IMR-90 (cell line): ENCODE measurements at regions not wholly inside any gene's neighbourhood (a gene's known extent, or its start where the extent isn't known, plus 50 kb on each side); places are given as distances from the start of the nearest gene placed in this dataset.

Experiments
- ATAC-seq: fragments of 200-7000 bp; cut with Tn5 transposase; 2 replicates; pipeline ENCODE4 v1.9.1; 2020; ENCODE audit warnings: low read depth, mild to moderate bottlenecking, moderate library complexity
- BruUV-seq: library from RNA; stranded (reverse); fragments of 400-500 nt; replicated peaks from 2 replicates; lab custom pipeline; 2021; lab: Mats Ljungman, UMichigan
- CTCF ChIA-PET: fragments of 300-600 bp; formaldehyde crosslinking; extraction: SDS; loops from one replicate; lab custom pipeline; 2021; ENCODE audit warnings: antibody characterized with exemption; lab: Yijun Ruan, JAX
- POLR2A ChIA-PET: fragments of 300-600 bp; sonication (Branson Sonifier 250); formaldehyde crosslinking; loops from one replicate; lab custom pipeline; 2022; ENCODE audit warnings: antibody characterized with exemption; ENCODE audit not compliant: unreplicated experiment; lab: Charles Lee
- DNase-seq: peaks from one replicate; pipeline ENCODE4 v3.0.0; 2013
- H2AFZ ChIP-seq: replicated peaks from 2 replicates; pipeline ENCODE3; 2013; ENCODE audit warnings: low read length, mild to moderate bottlenecking; ENCODE audit not compliant: poor library complexity
- H2AK5ac ChIP-seq: 2 replicates; pipeline ENCODE4 v1.6.1; 2013; ENCODE audit warnings: low read depth, low read length, inconsistent platforms
- H2AK9ac ChIP-seq: replicated peaks from 2 replicates; pipeline ENCODE3; 2013; ENCODE audit warnings: mild to moderate bottlenecking, low read depth, low read length, moderate library complexity; ENCODE audit not compliant: poor library complexity
- H2BK120ac ChIP-seq: 2 replicates; pipeline ENCODE4 v1.6.1; 2013; ENCODE audit warnings: low read depth, low read length, inconsistent platforms
- H2BK15ac ChIP-seq: 3 replicates; pipeline ENCODE4 v1.6.1; 2013; ENCODE audit warnings: low read depth, low read length, inconsistent platforms
- H2BK20ac ChIP-seq: 2 replicates; pipeline ENCODE4 v1.6.1; 2013; ENCODE audit warnings: low read depth, mild to moderate bottlenecking, inconsistent platforms, low read length, moderate library complexity
- H2BK5ac ChIP-seq: 2 replicates; pipeline ENCODE4 v1.6.1; 2013; ENCODE audit warnings: mild to moderate bottlenecking, low read depth, low read length, inconsistent platforms; ENCODE audit not compliant: poor library complexity, severe bottlenecking
- H3K14ac ChIP-seq: replicated peaks from 2 replicates; pipeline ENCODE4 v1.6.1; 2013; ENCODE audit warnings: low read depth, low read length, inconsistent platforms
- H3K18ac ChIP-seq: 2 replicates; pipeline ENCODE4 v1.6.1; 2013; ENCODE audit warnings: low read depth, low read length, control low read depth
- H3K23ac ChIP-seq: 2 replicates; pipeline ENCODE4 v1.6.1; 2013; ENCODE audit warnings: low read depth, low read length, inconsistent platforms
- H3K27ac ChIP-seq: 2 replicates; pipeline ENCODE4 v1.5.1; 2013; ENCODE audit warnings: mild to moderate bottlenecking, control low read depth, low read length; ENCODE audit not compliant: insufficient read depth
- H3K27me3 ChIP-seq: 2 replicates; pipeline ENCODE4 v1.6.1; 2013; ENCODE audit warnings: low read length; ENCODE audit not compliant: control insufficient read depth, insufficient read depth
- H3K36me3 ChIP-seq: 2 replicates; pipeline ENCODE4 v1.6.1; 2013; ENCODE audit warnings: low read length, mixed read lengths; ENCODE audit not compliant: control insufficient read depth, insufficient read depth
- H3K4ac ChIP-seq: 2 replicates; pipeline ENCODE4 v1.6.1; 2013; ENCODE audit warnings: low read depth, low read length, inconsistent platforms
- H3K4me1 ChIP-seq: 2 replicates; pipeline ENCODE4 v1.6.1; 2013; ENCODE audit warnings: low read length, mixed read lengths; ENCODE audit not compliant: control insufficient read depth, insufficient read depth
- H3K4me2 ChIP-seq: 2 replicates; pipeline ENCODE4 v1.6.1; 2013; ENCODE audit warnings: low read depth, mild to moderate bottlenecking, control low read depth, low read length, moderate library complexity
- H3K4me3 ChIP-seq: 2 replicates; pipeline ENCODE4 v1.5.1; 2013; ENCODE audit warnings: low read depth, mild to moderate bottlenecking, control low read depth, low read length, moderate library complexity; ENCODE audit not compliant: insufficient read depth
- H3K56ac ChIP-seq: 2 replicates; pipeline ENCODE4 v1.6.1; 2013; ENCODE audit warnings: low read length, inconsistent platforms; ENCODE audit not compliant: insufficient read depth; ENCODE audit errors: extremely low read depth
- H3K79me1 ChIP-seq, 2 experiments: 2 replicates each; pipeline ENCODE4 v1.6.1; 2013; ENCODE audit warnings: low read length in 2 of 2, inconsistent platforms in 1 of 2, low read depth in 1 of 2
- H3K9ac ChIP-seq: 2 replicates; pipeline ENCODE4 v1.6.1; 2013; ENCODE audit warnings: low read depth, low read length, control low read depth
- H3K9me1 ChIP-seq: 2 replicates; pipeline ENCODE4 v1.6.1; 2013; ENCODE audit warnings: low read length, inconsistent platforms; ENCODE audit not compliant: insufficient read depth
- H3K9me3 ChIP-seq: 2 replicates; pipeline ENCODE4 v1.6.1; 2013; ENCODE audit warnings: low read length; ENCODE audit not compliant: control insufficient read depth, insufficient read depth
- H4K20me1 ChIP-seq: 2 replicates; pipeline ENCODE4 v1.6.1; 2013; ENCODE audit warnings: low read length, inconsistent platforms; ENCODE audit not compliant: insufficient read depth
- H4K5ac ChIP-seq: 2 replicates; pipeline ENCODE4 v1.6.1; 2013; ENCODE audit warnings: mild to moderate bottlenecking, low read depth, low read length, control low read depth
- H4K8ac ChIP-seq, 2 experiments: 2 replicates each; pipeline ENCODE4 v1.6.1; 2013; ENCODE audit warnings: low read depth in 2 of 2, low read length in 2 of 2, control low read depth in 1 of 2, inconsistent platforms in 1 of 2
- H4K91ac ChIP-seq: 2 replicates; pipeline ENCODE4 v1.6.1; 2013; ENCODE audit warnings: low read depth, low read length, inconsistent platforms; ENCODE audit not compliant: insufficient read depth
- CHD1 ChIP-seq: IDR thresholded peaks from 2 replicates; pipeline ENCODE4 v1.6.1; 2012; ENCODE audit warnings: low read depth, low read length, improper control_type of control experiment
- MAFK ChIP-seq: IDR thresholded peaks from 2 replicates; pipeline ENCODE4 v1.6.1; 2012; ENCODE audit warnings: low read depth, low read length, improper control_type of control experiment
- WGBS, 2 experiments: methylation state at CpG; one replicate each; pipeline versions ENCODE4 v1.1.5 to v1.1.7; 2013; ENCODE audit warnings: missing lambda C conversion rate in 2 of 2; ENCODE audit not compliant: insufficient read length in 1 of 2; ENCODE audit errors: extremely low coverage in 2 of 2; 5-methylcytosine and 5-hydroxymethylcytosine counted together
- dilution Hi-C: fragments of 300-500 bp; cut with HindIII; formaldehyde crosslinking; loops from one replicate; pipeline ENCODE4 v1.14.3; 2018; ENCODE audit warnings: low sequenced_read_pairs; ENCODE audit not compliant: unreplicated experiment
- in situ Hi-C: fragments of 300-500 bp; cut with MboI; formaldehyde crosslinking; loops from 3 replicates; pipeline ENCODE4 v1.14.3; 2019; ENCODE audit warnings: low sequenced_read_pairs, inconsistent platforms, mixed read lengths
- intact Hi-C: fragments of 100-400 bp; cut with micrococcal nuclease; formaldehyde crosslinking; loops from 2 replicates; pipeline ENCODE4 v1.10.0; 2022

GRCh38 chrX:122863067-122863466, 321.0 kb upstream of the GRIA3 start:
- Histone ChIP-seq H2BK120ac (no peak overlapping the region), H3K27me3 (no peaks in the 10 kb centered on the region), H4K91ac (no peak overlapping the region), H4K8ac (no peak overlapping the region), H3K18ac (no peak overlapping the region), H4K20me1 (no peaks in the 10 kb centered on the region), H4K5ac (no peak overlapping the region), H2BK15ac (no peak overlapping the region), H2AFZ (no peak overlapping the region), H3K9ac (no peak overlapping the region), H3K4me3 (no peak overlapping the region), H3K23ac (no peak overlapping the region), H3K9me3 (0 out of 2 replicates have a peak, but pooled peaks cover 2% of the 10 kb centered on the region), H3K36me3 (no peaks in the 10 kb centered on the region), H3K4ac (no peak overlapping the region), H3K27ac (no peak overlapping the region), H2AK5ac (no peak overlapping the region), H3K56ac (no peak overlapping the region), H2AK9ac (no peak overlapping the region), H3K9me1 (no peaks in the 10 kb centered on the region), H2BK20ac (no peak overlapping the region), H3K4me1 (no peaks in the 10 kb centered on the region), H3K14ac (no peak overlapping the region), H3K79me1 (no peaks in the 10 kb centered on the region), H3K4me2 (no peak overlapping the region), H2BK5ac (no peak overlapping the region)
- ChIA-PET CTCF (no interaction called here), POLR2A (no interaction called here)
- ATAC-seq, result no peak
- intact Hi-C loops, result no loop called here
- in situ Hi-C loops, result no loop called here
- WGBS, 2 experiments, result 0% methylated on average over 1 of the region's 3 CpGs; no CpG with 5 or more reads in 1 of the 2 experiments
- BruUV-seq, result no TSS peak
- dilution Hi-C loops, result no loop called here
- DNase-seq, result no peak
- TF ChIP-seq CHD1 (no peak), MAFK (no peak)
